AG04450 (cell line): ENCODE measurements at regions not wholly inside any gene's neighbourhood (a gene's known extent, or its start where the extent isn't known, plus 50 kb on each side); places are given as distances from the start of the nearest gene placed in this dataset.

Source experiments
- CTCF ChIA-PET: fragments of 300-600, 350-600 bp; formaldehyde crosslinking; extraction: SDS; loops from one replicate; lab custom pipeline; 2022; ENCODE audit warnings: antibody characterized with exemption, inconsistent platforms; lab: Charles Lee
- POLR2A ChIA-PET: fragments of 350-600 bp; formaldehyde crosslinking; extraction: SDS; loops from one replicate; lab custom pipeline; 2021; ENCODE audit warnings: antibody characterized with exemption, inconsistent platforms; lab: Yijun Ruan, JAX
- DNase-seq: peaks from one replicate; pipeline ENCODE4 v3.0.0-alpha.2; 2011; ENCODE audit warnings: low read depth, low spot score
- H3K27ac ChIP-seq: one replicate; pipeline ENCODE4 v1.5.1; 2012; ENCODE audit warnings: low read depth, low read length, control low read depth
- H3K27me3 ChIP-seq: one replicate; pipeline ENCODE4 v1.6.0; 2012; ENCODE audit warnings: low read length; ENCODE audit not compliant: control insufficient read depth, insufficient read depth
- H3K4me3 ChIP-seq: 2 replicates; pipeline ENCODE4 v1.5.1; 2011; ENCODE audit warnings: mild to moderate bottlenecking, low read depth, low read length, control low read depth
- H3K9me3 ChIP-seq: 2 replicates; pipeline ENCODE4 v1.5.1; 2012; ENCODE audit warnings: low read length; ENCODE audit not compliant: control insufficient read depth, insufficient read depth
- TF ChIP-seq, protein P1 (sequence below): IDR thresholded peaks from 2 replicates; pipeline ENCODE4 v1.5.1; 2011; ENCODE audit warnings: low read depth, low read length, control low read depth, inconsistent platforms

DNA sequence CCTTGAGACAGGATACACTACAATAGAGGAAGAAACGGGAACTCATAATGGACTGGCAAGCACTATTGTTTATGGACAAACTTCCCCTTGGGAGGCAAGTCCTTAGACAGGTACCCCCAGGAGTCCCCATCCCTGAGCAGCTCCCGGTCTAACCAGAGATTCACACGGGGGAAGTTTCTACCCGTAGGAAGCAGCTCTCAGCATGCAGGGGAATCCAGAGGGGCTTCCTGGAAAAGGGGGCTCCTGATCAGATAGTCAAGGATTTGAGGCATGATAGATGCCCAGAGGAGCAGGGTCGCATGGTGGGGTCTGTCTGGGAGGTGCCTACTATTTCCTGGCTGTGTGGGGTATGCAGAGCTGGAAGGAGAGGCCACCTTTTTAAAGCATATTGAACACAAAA is 282.4 kb upstream of the RTL1 start:
- Histone ChIP-seq H3K27me3 (peaks cover 24% of the 10 kb centered on the region), H3K27ac (no peak overlapping the region), H3K9me3 (peaks cover 10% of the 10 kb centered on the region), H3K4me3 (no peak overlapping the region)
- ChIA-PET CTCF (no interaction called here), POLR2A (no interaction called here)
- DNase-seq, result no peak
- TF ChIP-seq, protein P1, sequence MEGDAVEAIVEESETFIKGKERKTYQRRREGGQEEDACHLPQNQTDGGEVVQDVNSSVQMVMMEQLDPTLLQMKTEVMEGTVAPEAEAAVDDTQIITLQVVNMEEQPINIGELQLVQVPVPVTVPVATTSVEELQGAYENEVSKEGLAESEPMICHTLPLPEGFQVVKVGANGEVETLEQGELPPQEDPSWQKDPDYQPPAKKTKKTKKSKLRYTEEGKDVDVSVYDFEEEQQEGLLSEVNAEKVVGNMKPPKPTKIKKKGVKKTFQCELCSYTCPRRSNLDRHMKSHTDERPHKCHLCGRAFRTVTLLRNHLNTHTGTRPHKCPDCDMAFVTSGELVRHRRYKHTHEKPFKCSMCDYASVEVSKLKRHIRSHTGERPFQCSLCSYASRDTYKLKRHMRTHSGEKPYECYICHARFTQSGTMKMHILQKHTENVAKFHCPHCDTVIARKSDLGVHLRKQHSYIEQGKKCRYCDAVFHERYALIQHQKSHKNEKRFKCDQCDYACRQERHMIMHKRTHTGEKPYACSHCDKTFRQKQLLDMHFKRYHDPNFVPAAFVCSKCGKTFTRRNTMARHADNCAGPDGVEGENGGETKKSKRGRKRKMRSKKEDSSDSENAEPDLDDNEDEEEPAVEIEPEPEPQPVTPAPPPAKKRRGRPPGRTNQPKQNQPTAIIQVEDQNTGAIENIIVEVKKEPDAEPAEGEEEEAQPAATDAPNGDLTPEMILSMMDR, result no peak

DNA sequence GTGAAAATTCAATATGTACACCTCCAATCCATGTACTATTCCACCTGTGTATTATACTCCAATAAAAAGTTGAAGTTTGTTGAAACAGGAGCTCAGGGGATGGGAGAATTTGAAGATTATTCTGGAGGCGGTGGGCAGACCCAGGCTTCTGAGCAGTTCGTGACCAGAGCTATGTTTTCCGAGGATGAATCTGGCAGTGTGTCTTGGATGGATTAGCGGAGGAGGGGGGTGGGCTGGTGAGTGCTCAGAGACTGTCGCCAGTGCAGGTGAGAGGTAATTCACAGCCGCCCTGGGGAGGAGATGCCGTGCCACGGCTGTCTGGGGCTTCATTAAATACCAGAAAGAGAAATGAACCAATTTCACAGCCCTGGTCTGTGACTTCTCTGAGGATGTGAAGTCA is 283.0 kb upstream of the RTL1 start:
- CTCF ChIA-PET, result no interaction called here
- POLR2A ChIA-PET, result no interaction called here
- H3K27me3 ChIP-seq, result peaks cover 24% of the 10 kb centered on the region
- DNase-seq, result no peak
- TF ChIP-seq, protein P1, result no peak
- no peak overlapping the region for H3K27ac ChIP-seq
- no peak overlapping the region for H3K4me3 ChIP-seq
- H3K9me3 ChIP-seq, result peaks cover 10% of the 10 kb centered on the region

DNA sequence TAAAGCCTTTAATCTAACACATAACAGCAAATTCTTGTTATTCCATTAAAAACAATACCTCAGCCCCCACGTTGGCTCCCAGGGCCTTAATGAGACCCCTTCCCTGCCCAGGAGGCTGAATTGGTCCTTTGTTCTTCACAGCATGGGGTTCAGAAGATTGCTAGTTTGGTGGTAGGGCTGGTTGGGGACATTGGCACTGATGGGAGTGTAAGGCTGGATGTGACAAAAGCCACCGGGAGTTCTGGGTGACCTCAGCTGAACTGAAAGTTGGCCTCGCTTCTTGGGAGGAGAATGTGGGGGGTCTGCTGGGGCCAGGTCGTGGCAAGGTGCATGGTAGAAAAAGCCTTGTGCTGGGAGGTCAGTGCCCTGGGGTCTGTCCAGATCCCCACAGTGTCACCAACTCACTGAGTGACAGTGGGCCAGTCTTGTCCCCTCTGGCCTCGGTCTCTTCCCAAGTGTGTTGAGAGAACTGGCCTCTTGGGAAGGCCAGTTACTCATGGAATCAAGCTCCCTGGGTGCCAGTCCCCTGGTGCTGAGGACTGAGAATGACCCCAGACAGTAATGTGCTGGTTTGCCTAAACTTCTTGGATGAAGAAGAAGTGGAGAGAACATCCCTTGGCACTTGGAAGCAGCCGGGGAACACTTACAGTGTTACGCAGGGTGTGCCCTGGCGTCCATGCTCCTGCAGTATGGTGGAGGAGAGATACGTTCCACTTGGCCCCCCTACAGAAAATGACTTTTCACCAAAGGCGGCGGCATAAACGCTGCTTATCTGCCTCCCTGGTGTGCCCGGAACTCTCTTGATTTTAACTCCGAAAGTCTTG is 283.7 kb upstream of the RTL1 start:
- H3K27me3 ChIP-seq, result peaks cover 28% of the 10 kb centered on the region
- H3K4me3 ChIP-seq, result no peak overlapping the region
- DNase-seq, result no peak
- H3K27ac ChIP-seq, result no peak overlapping the region
- ChIA-PET POLR2A (no interaction called here), CTCF (no interaction called here)
- TF ChIP-seq, protein P1, result no peak
- peaks cover 5% of the 10 kb centered on the region for H3K9me3 ChIP-seq

DNA sequence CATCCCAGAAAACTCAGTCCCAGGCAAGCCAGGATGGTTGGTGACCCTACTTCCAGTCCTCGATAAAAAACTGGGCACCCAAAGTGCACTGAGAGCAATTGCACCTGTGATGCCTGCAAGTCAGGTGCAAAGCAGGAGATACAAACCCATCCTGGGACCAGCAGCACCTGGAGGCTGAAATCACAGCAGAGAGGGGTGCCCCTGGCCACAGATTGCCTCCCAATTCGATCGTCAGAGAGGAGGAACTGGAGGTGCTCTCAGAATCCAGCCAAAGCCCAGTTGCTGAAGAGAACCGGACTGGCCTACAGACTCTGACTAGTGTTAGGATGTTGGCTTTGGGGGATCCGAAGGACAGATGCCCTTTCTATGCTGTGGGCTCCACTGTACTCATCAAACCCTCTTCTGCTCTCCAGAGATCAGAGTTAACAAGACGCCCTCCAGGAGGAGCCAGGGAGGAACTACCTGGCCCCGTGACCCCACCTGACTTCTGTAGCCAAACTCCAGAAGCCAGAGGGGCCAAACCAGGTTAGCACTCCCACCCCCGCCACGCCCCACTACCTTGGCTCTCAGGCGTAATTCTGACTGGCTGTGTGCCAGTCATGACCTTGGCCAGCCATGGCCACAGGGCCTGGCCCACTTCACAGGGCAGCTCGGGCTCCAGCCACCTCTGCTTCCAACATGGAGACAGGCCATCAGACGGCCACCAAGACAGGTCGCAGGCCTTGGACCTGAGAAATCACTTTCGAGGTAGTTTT is 284.5 kb upstream of the RTL1 start:
- ChIA-PET CTCF (no interaction called here), POLR2A (no interaction called here)
- no peak for DNase-seq
- TF ChIP-seq, protein P1, result no peak
- Histone ChIP-seq H3K27me3 (peaks cover 33% of the 10 kb centered on the region), H3K9me3 (no peaks in the 10 kb centered on the region), H3K4me3 (no peak overlapping the region), H3K27ac (no peak overlapping the region)

DNA sequence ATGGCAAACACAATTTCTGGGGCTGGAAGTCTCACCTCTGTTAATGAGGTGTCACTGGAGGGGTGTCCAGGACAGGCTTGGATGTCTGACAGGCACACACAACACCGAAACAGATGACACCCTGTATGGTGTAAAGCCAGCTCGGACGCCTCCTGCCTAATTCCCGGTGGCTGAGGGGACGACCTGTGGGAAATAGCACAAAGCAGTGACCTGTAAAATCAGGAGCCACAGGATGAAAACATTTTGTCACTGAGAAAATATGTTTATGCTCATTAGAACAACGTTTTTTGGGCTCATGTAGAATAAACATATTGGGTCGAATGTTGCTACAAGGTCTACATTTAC is 285.0 kb upstream of the RTL1 start:
- Histone ChIP-seq H3K27ac (no peak overlapping the region), H3K27me3 (peaks cover 33% of the 10 kb centered on the region), H3K4me3 (no peak overlapping the region), H3K9me3 (no peaks in the 10 kb centered on the region)
- ChIA-PET CTCF (no interaction called here), POLR2A (no interaction called here)
- no peak for DNase-seq
- TF ChIP-seq, protein P1, result no peak
